ENCODE measurements at regions not wholly inside any gene's neighbourhood (a gene's known extent, or its start where the extent isn't known, plus 50 kb on each side); places are given as distances from the start of the nearest gene placed in this dataset.
"Not testable (repeated sequence)": the region's sequence is repeated elsewhere in the genome, so short reads cannot be mapped to it uniquely, and the experiment has no call there.

DNA sequence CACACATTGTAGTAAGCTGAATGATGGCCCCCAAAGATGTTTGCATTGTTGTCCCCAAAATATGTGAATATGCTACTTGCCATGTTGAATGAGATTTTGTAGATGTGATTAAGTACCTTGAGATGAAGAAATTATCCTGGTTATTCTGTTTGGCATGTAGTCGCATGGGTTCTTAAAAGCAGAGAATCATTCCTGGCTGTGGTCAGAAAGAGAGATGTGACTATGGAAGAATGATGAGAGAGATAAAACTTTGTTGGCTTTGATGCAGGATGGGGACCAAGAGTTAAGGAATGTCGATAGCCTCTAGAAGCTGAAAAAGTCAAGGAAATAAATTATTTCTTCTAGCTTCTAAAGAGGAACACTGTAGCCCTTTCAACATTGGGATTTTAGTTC lies 200.2 kb upstream of the ZNF322 start:
- not testable (repeated sequence) for DNase-seq (ENCODE audit: low read depth, low spot score); H3K27ac ChIP-seq (ENCODE audit: low read length); H3K9me3 ChIP-seq (ENCODE audit: control insufficient read depth, insufficient read depth, low read length); H3K36me3 ChIP-seq (ENCODE audit: control insufficient read depth, insufficient read depth, low read length); H3K27me3 ChIP-seq (ENCODE audit: control insufficient read depth, insufficient read depth, low read length); H3K4me3 ChIP-seq (ENCODE audit: low read length); H3K4me1 ChIP-seq (ENCODE audit: control insufficient read depth, insufficient read depth, low read length)
- no CpG with 5 or more reads among the region's 2 CpGs for WGBS (ENCODE audit: insufficient coverage, insufficient read length)

DNA sequence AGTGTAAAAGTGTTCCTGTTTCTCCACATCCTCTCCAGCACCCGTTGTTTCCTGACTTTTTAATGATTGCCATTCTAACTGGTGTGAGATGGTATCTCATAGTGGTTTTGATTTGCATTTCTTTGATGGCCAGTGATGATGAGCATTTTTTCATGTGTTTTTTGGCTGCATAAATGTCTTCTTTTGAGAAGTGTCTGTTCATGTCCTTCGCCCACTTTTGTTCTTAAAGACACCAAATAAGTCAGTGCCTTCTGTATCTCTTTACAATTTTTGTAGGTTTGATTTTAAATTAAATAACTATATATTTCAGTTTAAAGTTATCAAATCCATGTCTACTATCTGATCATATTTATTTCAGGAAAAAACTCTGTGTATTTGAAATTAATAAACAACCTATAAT lies 202.4 kb upstream of the ZNF322 start:
- not testable (repeated sequence) for H3K36me3 ChIP-seq (ENCODE audit: control insufficient read depth, insufficient read depth, low read length); H3K9me3 ChIP-seq (ENCODE audit: control insufficient read depth, insufficient read depth, low read length); DNase-seq (ENCODE audit: low read depth, low spot score); H3K27me3 ChIP-seq (ENCODE audit: control insufficient read depth, insufficient read depth, low read length); H3K4me3 ChIP-seq (ENCODE audit: low read length); H3K27ac ChIP-seq (ENCODE audit: low read length); H3K4me1 ChIP-seq (ENCODE audit: control insufficient read depth, insufficient read depth, low read length)
- WGBS (ENCODE audit: insufficient coverage, insufficient read length) = no CpG with 5 or more reads among the region's 2 CpGs

GRCh38 chr6:26863641-26864040 lies 204.1 kb upstream of the ZNF322 start:
- H3K4me3 ChIP-seq (ENCODE audit: low read length); H3K36me3 ChIP-seq (ENCODE audit: control insufficient read depth, insufficient read depth, low read length); H3K27me3 ChIP-seq (ENCODE audit: control insufficient read depth, insufficient read depth, low read length); DNase-seq (ENCODE audit: low read depth, low spot score); H3K4me1 ChIP-seq (ENCODE audit: control insufficient read depth, insufficient read depth, low read length); H3K27ac ChIP-seq (ENCODE audit: low read length); H3K9me3 ChIP-seq (ENCODE audit: control insufficient read depth, insufficient read depth, low read length): not testable (repeated sequence)
- no CpG with 5 or more reads among the region's 6 CpGs for WGBS (ENCODE audit: insufficient coverage, insufficient read length)

GRCh38 chr6:26898785-26899184 lies 239.2 kb upstream of the ZNF322 start:
- H3K9me3 ChIP-seq (ENCODE audit: control insufficient read depth, insufficient read depth, low read length); H3K36me3 ChIP-seq (ENCODE audit: control insufficient read depth, insufficient read depth, low read length); H3K27ac ChIP-seq (ENCODE audit: low read length); H3K27me3 ChIP-seq (ENCODE audit: control insufficient read depth, insufficient read depth, low read length); H3K4me3 ChIP-seq (ENCODE audit: low read length); DNase-seq (ENCODE audit: low read depth, low spot score); H3K4me1 ChIP-seq (ENCODE audit: control insufficient read depth, insufficient read depth, low read length): not testable (repeated sequence)
- no CpG with 5 or more reads among the region's 9 CpGs for WGBS (ENCODE audit: insufficient coverage, insufficient read length)

GRCh38 chr6:26924206-26924605 lies 264.7 kb upstream of the ZNF322 start:
- DNase-seq (ENCODE audit: low read depth, low spot score); H3K27me3 ChIP-seq (ENCODE audit: control insufficient read depth, insufficient read depth, low read length); H3K36me3 ChIP-seq (ENCODE audit: control insufficient read depth, insufficient read depth, low read length); H3K27ac ChIP-seq (ENCODE audit: low read length); H3K4me3 ChIP-seq (ENCODE audit: low read length); H3K4me1 ChIP-seq (ENCODE audit: control insufficient read depth, insufficient read depth, low read length); H3K9me3 ChIP-seq (ENCODE audit: control insufficient read depth, insufficient read depth, low read length): not testable (repeated sequence)
- WGBS (ENCODE audit: insufficient coverage, insufficient read length) = no CpG with 5 or more reads among the region's 2 CpGs

DNA sequence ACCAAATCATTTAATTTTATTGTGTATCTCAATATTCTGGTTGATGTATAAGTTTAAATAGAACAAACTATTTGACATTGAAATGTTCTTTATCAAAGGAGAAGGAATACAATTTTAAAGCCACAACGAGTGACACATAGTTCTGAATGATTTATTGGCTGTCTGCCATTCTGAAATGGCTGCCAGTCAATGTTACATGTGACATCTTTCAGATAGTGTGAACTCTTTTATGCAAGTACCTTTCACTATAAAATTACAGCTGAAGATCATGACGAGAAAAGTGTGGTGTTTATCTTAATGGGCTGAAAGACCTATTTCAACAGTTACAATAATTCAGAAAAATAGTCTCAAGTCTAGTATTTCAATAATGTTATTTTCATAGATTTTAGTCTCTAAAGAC lies 268.6 kb upstream of the ZNF322 start:
- DNase-seq (ENCODE audit: low read depth, low spot score); H3K27ac ChIP-seq (ENCODE audit: low read length); H3K4me1 ChIP-seq (ENCODE audit: control insufficient read depth, insufficient read depth, low read length); H3K36me3 ChIP-seq (ENCODE audit: control insufficient read depth, insufficient read depth, low read length); H3K27me3 ChIP-seq (ENCODE audit: control insufficient read depth, insufficient read depth, low read length); H3K4me3 ChIP-seq (ENCODE audit: low read length); H3K9me3 ChIP-seq (ENCODE audit: control insufficient read depth, insufficient read depth, low read length): not testable (repeated sequence)
- WGBS (ENCODE audit: insufficient coverage, insufficient read length) = no CpG with 5 or more reads among the region's 2 CpGs

GRCh38 chr6:26937258-26937657 lies 277.7 kb upstream of the ZNF322 start:
- not testable (repeated sequence) for H3K27ac ChIP-seq (ENCODE audit: low read length); H3K27me3 ChIP-seq (ENCODE audit: control insufficient read depth, insufficient read depth, low read length); DNase-seq (ENCODE audit: low read depth, low spot score); H3K4me3 ChIP-seq (ENCODE audit: low read length); H3K36me3 ChIP-seq (ENCODE audit: control insufficient read depth, insufficient read depth, low read length); H3K9me3 ChIP-seq (ENCODE audit: control insufficient read depth, insufficient read depth, low read length); H3K4me1 ChIP-seq (ENCODE audit: control insufficient read depth, insufficient read depth, low read length)
- 100% methylated on average over 1 of the region's 1 CpG for WGBS (ENCODE audit: insufficient coverage, insufficient read length)

GRCh38 chr6:26951211-26951610 lies 291.7 kb upstream of the ZNF322 start:
- H3K27me3 ChIP-seq (ENCODE audit: control insufficient read depth, insufficient read depth, low read length); DNase-seq (ENCODE audit: low read depth, low spot score); H3K27ac ChIP-seq (ENCODE audit: low read length); H3K36me3 ChIP-seq (ENCODE audit: control insufficient read depth, insufficient read depth, low read length); H3K9me3 ChIP-seq (ENCODE audit: control insufficient read depth, insufficient read depth, low read length); H3K4me3 ChIP-seq (ENCODE audit: low read length); H3K4me1 ChIP-seq (ENCODE audit: control insufficient read depth, insufficient read depth, low read length): not testable (repeated sequence)
- no CpG with 5 or more reads among the region's 3 CpGs for WGBS (ENCODE audit: insufficient coverage, insufficient read length)

GRCh38 chr6:26956078-26956600 lies 291.4 kb upstream of the PRSS16 start:
- not testable (repeated sequence) for H3K27ac ChIP-seq (ENCODE audit: low read length)
- peak; percentile 29 for DNase-seq (ENCODE audit: low read depth, low spot score)

DNA sequence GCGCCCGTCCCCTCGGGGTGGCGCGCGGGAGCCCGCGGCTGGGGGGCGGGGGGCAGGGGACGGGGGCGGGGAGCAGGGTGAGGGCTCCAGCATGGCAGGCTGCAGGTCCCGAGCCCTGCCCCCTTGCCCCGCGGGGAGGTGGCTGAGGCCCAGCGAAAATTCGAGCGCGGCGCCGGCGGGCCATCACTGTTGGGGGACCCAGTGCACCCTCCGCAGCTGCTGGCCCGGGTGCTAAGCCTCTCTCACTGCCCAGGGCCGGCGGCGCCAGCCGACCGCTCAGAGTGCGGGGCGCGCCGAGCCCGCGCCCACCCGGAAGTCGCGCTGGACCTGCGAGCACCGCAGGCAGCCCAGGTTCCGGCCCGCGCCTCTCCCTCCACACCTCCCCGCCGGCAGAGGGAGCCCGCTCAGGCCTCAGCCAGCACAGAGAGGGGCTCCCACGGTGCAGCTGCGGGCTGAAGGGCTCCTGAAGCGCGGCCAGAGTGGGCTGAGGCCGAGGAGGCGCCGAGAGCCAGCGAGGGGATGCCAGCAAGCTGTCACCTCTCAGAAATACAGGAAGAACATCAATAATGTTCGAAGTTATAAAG lies 290.8 kb upstream of the PRSS16 start:
- not testable (repeated sequence) for H3K27me3 ChIP-seq (ENCODE audit: control insufficient read depth, insufficient read depth, low read length); H3K27ac ChIP-seq (ENCODE audit: low read length); DNase-seq (ENCODE audit: low read depth, low spot score); H3K36me3 ChIP-seq (ENCODE audit: control insufficient read depth, insufficient read depth, low read length); H3K4me1 ChIP-seq (ENCODE audit: control insufficient read depth, insufficient read depth, low read length); H3K9me3 ChIP-seq (ENCODE audit: control insufficient read depth, insufficient read depth, low read length)
- H3K4me3 ChIP-seq (ENCODE audit: low read length) = peak overlapping the region; percentile 47; the same call in 1 of the 2 replicates
- no CpG with 5 or more reads among the region's 54 CpGs for WGBS (ENCODE audit: insufficient coverage, insufficient read length)

More at GRCh38 chr6:26956078-26956600, 291.4 kb upstream of the PRSS16 start:
- H3K36me3 ChIP-seq (ENCODE audit: control insufficient read depth, insufficient read depth, low read length); H3K27me3 ChIP-seq (ENCODE audit: control insufficient read depth, insufficient read depth, low read length); H3K4me1 ChIP-seq (ENCODE audit: control insufficient read depth, insufficient read depth, low read length); H3K9me3 ChIP-seq (ENCODE audit: control insufficient read depth, insufficient read depth, low read length): not testable (repeated sequence)
- peak overlapping the region; percentile 47; the same call in 1 of the 2 replicates for H3K4me3 ChIP-seq (ENCODE audit: low read length)
- no CpG with 5 or more reads among the region's 20 CpGs for WGBS (ENCODE audit: insufficient coverage, insufficient read length)

DNA sequence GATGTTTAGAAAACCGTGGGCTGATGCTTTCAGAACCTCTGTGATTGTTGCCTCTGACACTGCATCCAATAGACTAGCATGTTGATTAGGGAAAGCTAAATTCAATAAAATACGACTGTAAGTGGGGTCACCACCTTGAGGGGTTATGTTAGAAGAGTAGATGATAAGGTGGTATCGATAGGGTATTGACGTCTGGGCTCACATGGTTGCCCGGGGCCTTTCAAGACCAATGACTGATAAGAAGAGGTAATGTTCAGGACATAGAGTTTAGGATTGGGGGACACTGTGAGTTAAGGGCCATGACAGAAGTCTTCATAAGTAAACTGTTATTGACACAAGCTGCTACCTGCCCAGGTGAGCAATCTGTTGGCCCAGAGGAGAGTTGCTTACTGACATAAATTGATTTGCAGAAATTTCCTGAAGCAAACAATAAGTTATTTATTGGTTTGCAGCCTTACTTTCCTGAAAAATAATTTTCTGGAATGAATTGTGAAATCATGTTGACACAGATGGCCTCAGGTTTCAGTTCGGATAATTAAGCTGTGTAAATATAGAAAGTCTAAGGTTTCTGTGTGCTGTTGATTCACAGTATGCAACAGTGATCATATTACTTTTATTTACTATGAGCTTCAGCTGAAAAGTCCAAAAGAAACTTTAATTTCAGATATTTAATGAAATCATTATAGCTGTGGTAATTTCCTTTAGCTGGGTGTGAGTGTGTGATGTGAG lies 289.9 kb upstream of the PRSS16 start:
- not testable (repeated sequence) for DNase-seq (ENCODE audit: low read depth, low spot score); H3K4me3 ChIP-seq (ENCODE audit: low read length); H3K9me3 ChIP-seq (ENCODE audit: control insufficient read depth, insufficient read depth, low read length); H3K36me3 ChIP-seq (ENCODE audit: control insufficient read depth, insufficient read depth, low read length); H3K27ac ChIP-seq (ENCODE audit: low read length); H3K4me1 ChIP-seq (ENCODE audit: control insufficient read depth, insufficient read depth, low read length); H3K27me3 ChIP-seq (ENCODE audit: control insufficient read depth, insufficient read depth, low read length)
- no CpG with 5 or more reads among the region's 6 CpGs for WGBS (ENCODE audit: insufficient coverage, insufficient read length)
